OCI-LY1 (cell line): ENCODE measurements at regions not wholly inside any gene's neighbourhood (a gene's known extent, or its start where the extent isn't known, plus 50 kb on each side); places are given as distances from the start of the nearest gene placed in this dataset.

Source experiments
- H2AFZ ChIP-seq: fragments of 200-600 bp; sonication (generic), shearing (Covaris generic); 2 replicates; pipeline ENCODE4 v1.6.0; 2014; ENCODE audit warnings: antibody characterized with exemption, mild to moderate bottlenecking, low read length
- H3F3A ChIP-seq: fragments of 200-600 bp; sonication (generic), shearing (Covaris generic); 2 replicates; pipeline ENCODE4 v1.6.0; 2014; ENCODE audit warnings: mild to moderate bottlenecking, antibody characterized with exemption, low read length, moderate library complexity; ENCODE audit not compliant: insufficient read depth
- H3K27ac ChIP-seq: fragments of 200-600 bp; sonication (generic); 2 replicates; pipeline ENCODE4 v1.5.1; 2014; ENCODE audit warnings: low read length, mixed run types, mild to moderate bottlenecking, low read depth; ENCODE audit not compliant: poor library complexity, severe bottlenecking
- H3K27me3 ChIP-seq: fragments of 200-600 bp; sonication (generic); 2 replicates; pipeline ENCODE4 v1.6.0; 2014; ENCODE audit warnings: antibody characterized with exemption, mild to moderate bottlenecking, low read length, moderate library complexity; ENCODE audit not compliant: insufficient read depth
- H3K36me3 ChIP-seq: fragments of 200-600 bp; sonication (generic); 2 replicates; pipeline ENCODE4 v1.6.1; 2014; ENCODE audit warnings: mild to moderate bottlenecking, antibody characterized with exemption, low read length, moderate library complexity, mixed read lengths; ENCODE audit not compliant: insufficient read depth
- H3K4me1 ChIP-seq: fragments of 200-600 bp; sonication (generic); 2 replicates; pipeline ENCODE4 v1.5.1; 2014; ENCODE audit warnings: mild to moderate bottlenecking, low read length, moderate library complexity; ENCODE audit not compliant: insufficient read depth, severe bottlenecking
- H3K4me2 ChIP-seq: fragments of 200-600 bp; sonication (generic), shearing (Covaris generic); 2 replicates; pipeline ENCODE4 v1.6.1; 2014; ENCODE audit warnings: low read length
- H3K4me3 ChIP-seq: fragments of 200-600 bp; sonication (generic); 2 replicates; pipeline ENCODE4 v1.5.1; 2014; ENCODE audit warnings: low read length, low read depth, mild to moderate bottlenecking, mixed read lengths; ENCODE audit not compliant: poor library complexity, severe bottlenecking
- H3K79me2 ChIP-seq: fragments of 200-600 bp; shearing (Covaris generic); 2 replicates; pipeline ENCODE4 v1.6.1; 2016; ENCODE audit warnings: mixed run types, low read length, mixed read lengths; ENCODE audit not compliant: insufficient read depth
- H3K9ac ChIP-seq: fragments of 200-600 bp; sonication (generic), shearing (Covaris generic); 2 replicates; pipeline ENCODE4 v1.6.1; 2014; ENCODE audit warnings: mild to moderate bottlenecking, low read length, mixed read lengths
- H3K9me2 ChIP-seq: fragments of 200-600 bp; sonication (generic), shearing (Covaris generic); 2 replicates; pipeline ENCODE4 v1.6.1; 2014; ENCODE audit warnings: low read depth, mild to moderate bottlenecking, low read length, mixed read lengths
- H3K9me3 ChIP-seq: fragments of 200-600 bp; shearing (Covaris generic); 2 replicates; pipeline ENCODE4 v1.6.1; 2014; ENCODE audit warnings: low read length, mixed read lengths
- H4K20me1 ChIP-seq: fragments of 200-600 bp; sonication (generic), shearing (Covaris generic); 2 replicates; pipeline ENCODE4 v1.6.0; 2016; ENCODE audit warnings: mild to moderate bottlenecking, low read length; ENCODE audit not compliant: insufficient read depth
- CTCF ChIP-seq: fragments of 200-600 bp; sonication (generic), shearing (Covaris generic); IDR thresholded peaks from 2 replicates; pipeline ENCODE4 v1.5.1; 2017; ENCODE audit warnings: mild to moderate bottlenecking, antibody characterized with exemption, low read length, moderate library complexity, mixed read lengths
- EZH2 ChIP-seq: fragments of 200-600 bp; sonication (generic), shearing (Covaris generic); IDR thresholded peaks from 2 replicates; pipeline ENCODE4 v1.8.0; 2017; ENCODE audit warnings: borderline replicate concordance, mixed run types, mild to moderate bottlenecking, antibody characterized with exemption, low read length, moderate library complexity, mixed read lengths

DNA sequence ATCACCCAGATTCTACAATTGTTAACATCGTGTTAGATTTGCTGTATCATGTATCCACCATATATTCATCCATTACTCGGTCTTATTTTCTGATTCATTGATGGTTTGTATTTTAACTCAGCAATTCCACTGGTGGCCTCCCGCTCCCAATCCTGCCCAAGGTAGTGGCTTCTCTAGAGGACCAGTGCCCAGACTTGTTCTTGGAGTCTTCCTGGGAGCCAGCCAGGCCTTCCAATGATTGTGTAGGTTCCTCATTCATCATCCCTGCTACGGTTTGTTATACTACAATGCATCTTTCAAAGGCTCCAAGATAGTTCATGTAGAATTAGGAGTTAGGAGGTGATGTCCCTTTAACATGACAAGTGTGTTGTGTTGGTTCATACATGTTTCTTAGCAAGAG is 451.1 kb downstream of the SETD4 start:
- no peak overlapping the region for H3K4me2 ChIP-seq
- no peak overlapping the region for H3K4me3 ChIP-seq
- H3K9ac ChIP-seq = no peak overlapping the region
- no peaks in the 10 kb centered on the region for H4K20me1 ChIP-seq
- no peaks in the 10 kb centered on the region for H3F3A ChIP-seq
- no peaks in the 10 kb centered on the region for H3K4me1 ChIP-seq
- H3K27ac ChIP-seq = no peak overlapping the region
- H3K36me3 ChIP-seq = no peaks in the 10 kb centered on the region
- TF ChIP-seq EZH2 = no peak
- no peak for TF ChIP-seq CTCF
- H3K27me3 ChIP-seq = no peaks in the 10 kb centered on the region
- no peaks in the 10 kb centered on the region for H3K9me3 ChIP-seq
- H3K79me2 ChIP-seq = no peaks in the 10 kb centered on the region
- H2AFZ ChIP-seq = no peak overlapping the region
- H3K9me2 ChIP-seq = no peaks in the 10 kb centered on the region

DNA sequence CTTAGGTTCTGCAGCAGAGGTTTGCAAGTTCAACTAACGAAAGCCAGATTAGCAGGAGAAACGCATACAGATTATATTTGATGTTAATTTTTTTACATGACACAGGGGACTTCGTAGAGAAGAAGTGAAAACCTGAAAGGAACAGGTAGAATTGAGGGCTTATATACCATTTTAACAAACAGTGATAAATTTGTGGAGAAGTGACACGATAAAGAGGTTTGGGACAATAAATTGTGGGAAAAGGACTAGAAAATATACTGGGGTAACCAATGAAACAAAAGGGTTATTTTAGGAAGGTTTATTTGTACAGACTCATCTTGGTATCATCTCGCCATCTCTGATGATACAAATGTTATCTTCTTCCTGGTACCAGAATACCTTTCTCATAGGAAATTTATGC is 452.9 kb downstream of the SETD4 start:
- Histone ChIP-seq H3K9me3 (no peaks in the 10 kb centered on the region), H3K36me3 (no peaks in the 10 kb centered on the region), H4K20me1 (no peaks in the 10 kb centered on the region), H3K27me3 (no peaks in the 10 kb centered on the region), H3K9ac (no peak overlapping the region), H3K27ac (no peak overlapping the region), H3K4me3 (no peak overlapping the region), H3K4me2 (no peak overlapping the region), H3K4me1 (no peaks in the 10 kb centered on the region), H3K9me2 (no peaks in the 10 kb centered on the region), H3K79me2 (no peaks in the 10 kb centered on the region), H3F3A (no peaks in the 10 kb centered on the region), H2AFZ (no peak overlapping the region)
- no peak for TF ChIP-seq CTCF
- no peak for TF ChIP-seq EZH2

GRCh38 chr21:35606578-35606977 is 453.7 kb downstream of the SETD4 start:
- Histone ChIP-seq H3K9me2 (no peaks in the 10 kb centered on the region), H3K79me2 (no peaks in the 10 kb centered on the region), H3K4me1 (no peaks in the 10 kb centered on the region), H2AFZ (no peak overlapping the region), H3K4me2 (no peak overlapping the region), H4K20me1 (no peaks in the 10 kb centered on the region), H3K27me3 (no peaks in the 10 kb centered on the region), H3K9me3 (no peaks in the 10 kb centered on the region), H3K9ac (no peak overlapping the region), H3K27ac (no peak overlapping the region), H3F3A (no peaks in the 10 kb centered on the region), H3K4me3 (no peak overlapping the region), H3K36me3 (no peaks in the 10 kb centered on the region)
- TF ChIP-seq CTCF (no peak), EZH2 (no peak)
